ENCODE measurements at regions not wholly inside any gene's neighbourhood (a gene's known extent, or its start where the extent isn't known, plus 50 kb on each side); places are given as distances from the start of the nearest gene placed in this dataset.
A peak's percentile ranks its signal among the peaks of the same experiment; 100 is the strongest.

GRCh38 chr13:79185580-79185979 is 220.5 kb downstream of the RBM26 start (continued):
- TF ChIP-seq STAG1 (CRISPR knock-in tag; IDR thresholded peaks at IDR 0.05) (no peak), RAD21 (CRISPR knock-in tag; IDR thresholded peaks at IDR 0.05) (no peak), ZNF280B (CRISPR knock-in tag; IDR thresholded peaks at IDR 0.05; ENCODE audit: borderline replicate concordance) (no peak), ZNF367 (CRISPR knock-in tag; IDR thresholded peaks at IDR 0.05; ENCODE audit: borderline replicate concordance) (no peak), ZHX1 (CRISPR knock-in tag; IDR thresholded peaks at IDR 0.05; ENCODE audit: low read depth) (no peak), ZNF777 (CRISPR knock-in tag; IDR thresholded peaks at IDR 0.05) (no peak), RXRB (CRISPR knock-in tag; IDR thresholded peaks at IDR 0.05; ENCODE audit: borderline replicate concordance) (peak; percentile 84), TFE3 (CRISPR knock-in tag; IDR thresholded peaks at IDR 0.05) (no peak), ZNF549 (CRISPR knock-in tag; IDR thresholded peaks at IDR 0.05) (no peak), ELK4 (CRISPR knock-in tag; IDR thresholded peaks at IDR 0.05; ENCODE audit: borderline replicate concordance) (no peak), ZSCAN20 (CRISPR knock-in tag; IDR thresholded peaks at IDR 0.05; ENCODE audit: borderline replicate concordance) (no peak), FOXA1 (IDR thresholded peaks at IDR 0.05) (no peak), FOXA1 (CRISPR knock-in tag; IDR thresholded peaks at IDR 0.05) (peak; percentile 86), SETDB1 (CRISPR knock-in tag; IDR thresholded peaks at IDR 0.05; ENCODE audit: borderline replicate concordance) (no peak), ZBTB10 (CRISPR knock-in tag; IDR thresholded peaks at IDR 0.05; ENCODE audit: borderline replicate concordance) (no peak), E2F5 (CRISPR knock-in tag; conservative IDR thresholded peaks at IDR 0.05) (no peak), ATF1 (CRISPR knock-in tag; IDR thresholded peaks at IDR 0.05) (no peak), MAX (IDR thresholded peaks at IDR 0.05) (peak; percentile 41; the same call in 1 of the 2 replicates), KDM6A (CRISPR knock-in tag; IDR thresholded peaks at IDR 0.05; ENCODE audit: low read depth) (0 out of 2 replicates have a peak, but pooled peaks have one; percentile 16), ZFP41 (CRISPR knock-in tag; IDR thresholded peaks at IDR 0.05; ENCODE audit: borderline replicate concordance) (no peak), IRF2 (CRISPR knock-in tag; IDR thresholded peaks at IDR 0.05) (peak; percentile 60; the same call in 1 of the 2 replicates)
